ENCODE measurements at regions not wholly inside any gene's neighbourhood (a gene's known extent, or its start where the extent isn't known, plus 50 kb on each side); places are given as distances from the start of the nearest gene placed in this dataset.

DNA sequence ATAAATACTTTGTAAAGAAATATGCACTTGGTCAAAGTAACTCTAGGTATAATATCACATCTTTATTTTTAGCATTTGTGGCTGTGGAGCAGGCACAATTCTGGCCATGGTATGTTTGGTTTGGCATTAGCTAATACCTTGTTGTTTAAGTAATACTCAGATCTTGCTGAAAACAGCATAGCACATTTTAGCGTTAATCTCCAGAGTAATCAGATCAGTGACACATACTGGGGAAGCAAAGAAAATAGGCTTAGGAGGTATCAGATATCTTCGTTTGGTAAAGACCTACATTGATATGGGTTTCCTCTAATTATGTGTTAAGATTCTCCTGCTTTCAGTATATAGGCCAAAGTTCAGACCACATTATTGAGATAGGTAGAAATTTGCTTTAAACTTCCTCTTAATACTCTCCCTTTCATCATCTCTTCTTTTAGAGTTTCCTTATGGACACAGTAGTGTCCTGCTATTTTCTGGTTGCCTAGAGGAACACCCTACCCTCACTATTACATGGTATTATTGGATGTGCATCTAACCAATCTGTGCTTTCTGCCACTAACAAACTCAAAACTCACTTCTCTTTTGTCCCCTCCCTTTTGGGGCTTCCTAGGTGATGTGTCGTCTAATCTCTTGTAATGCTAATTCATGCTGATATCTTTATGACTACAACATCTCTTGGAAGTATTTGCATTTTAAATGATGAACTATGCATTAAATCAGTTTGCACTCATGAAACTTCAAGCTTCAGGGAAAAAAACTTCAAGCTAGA lies 437.3 kb upstream of the ADAMTSL1 start:
- H3K18ac ChIP-seq (ENCODE audit: low read length) = no peak overlapping the region
- no peak overlapping the region for H3K4ac ChIP-seq (ENCODE audit: low read length)
- no peak overlapping the region for H2BK120ac ChIP-seq (ENCODE audit: low read depth, low read length)
- H3K79me1 ChIP-seq (ENCODE audit: low read depth, low read length) = no peaks in the 10 kb centered on the region
- H3K4me3 ChIP-seq (ENCODE audit: low read length in 2 of 2) = no peak overlapping the region
- no peaks in the 10 kb centered on the region for H3K27me3 ChIP-seq (ENCODE audit: control insufficient read depth in 3 of 3, insufficient read depth in 3 of 3, low read depth in 1 of 3, low read length in 3 of 3)
- no peak overlapping the region for H2BK15ac ChIP-seq (ENCODE audit: low read length)
- H3K4me2 ChIP-seq (ENCODE audit: insufficient read depth, low read length, poor library complexity, severe bottlenecking) = no peak overlapping the region
- no peak overlapping the region for H2AK5ac ChIP-seq (ENCODE audit: low read depth, low read length)
- H2BK12ac ChIP-seq (ENCODE audit: low read length) = no peak overlapping the region
- no CpG with 5 or more reads among the region's 3 CpGs for WGBS, 2 donors (ENCODE audit: extremely low coverage in 2 of 2, insufficient read length in 2 of 2, insufficient replicate concordance in 1 of 2)
- H3K23ac ChIP-seq (ENCODE audit: low read depth, low read length, poor library complexity) = no peak overlapping the region
- no peak overlapping the region for H2AFZ ChIP-seq (ENCODE audit: low read length)
- H2BK5ac ChIP-seq (ENCODE audit: low read length) = no peak overlapping the region
- no peak overlapping the region for H4K91ac ChIP-seq (ENCODE audit: low read depth, low read length, poor library complexity)
- H4K8ac ChIP-seq (ENCODE audit: low read depth, low read length) = no peak overlapping the region
- H3K36me3 ChIP-seq (replicated peaks in 1 of 2; ENCODE audit: control insufficient read depth in 2 of 2, insufficient read depth in 2 of 2, low read length in 2 of 2) = no peaks in the 10 kb centered on the region
- H3K9ac ChIP-seq (ENCODE audit: low read depth, low read length, poor library complexity) = no peak overlapping the region
- no peak for DNase-seq (ENCODE audit: low spot score)
- no peak overlapping the region for H3K14ac ChIP-seq (ENCODE audit: low read length)
- no peaks in the 10 kb centered on the region for H3K9me3 ChIP-seq (replicated peaks in 1 of 2; ENCODE audit: control insufficient read depth in 2 of 2, insufficient read depth in 1 of 2, low read depth in 1 of 2, low read length in 2 of 2)
- no peaks in the 10 kb centered on the region for H3K4me1 ChIP-seq (ENCODE audit: control insufficient read depth in 2 of 2, insufficient read depth in 1 of 2, low read depth in 1 of 2, low read length in 2 of 2)
- no peak overlapping the region for H3K27ac ChIP-seq (replicated peaks; ENCODE audit: low read length)

DNA sequence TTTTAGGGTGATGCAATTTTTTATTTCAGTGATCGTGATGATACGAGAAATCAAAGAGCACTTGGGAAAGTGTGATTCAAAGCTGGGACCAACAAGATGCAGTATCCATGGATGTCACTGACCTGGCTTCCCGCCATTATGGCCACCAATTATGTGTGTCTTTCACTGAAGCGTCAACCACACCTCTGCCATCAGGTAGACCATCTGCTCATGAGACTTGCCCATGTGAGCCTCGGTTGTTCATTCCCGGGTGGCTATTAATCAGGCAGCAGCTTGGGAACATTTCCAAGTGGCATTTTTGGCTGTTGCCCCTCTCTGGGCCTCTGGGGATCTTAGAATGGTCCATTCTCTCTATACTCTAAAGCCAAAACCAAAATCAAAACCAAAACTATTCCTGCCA lies 436.0 kb upstream of the ADAMTSL1 start:
- no peak overlapping the region for H4K8ac ChIP-seq (ENCODE audit: low read depth, low read length)
- H3K23ac ChIP-seq (ENCODE audit: low read depth, low read length, poor library complexity) = no peak overlapping the region
- H3K14ac ChIP-seq (ENCODE audit: low read length) = no peak overlapping the region
- no peak overlapping the region for H3K4ac ChIP-seq (ENCODE audit: low read length)
- no peaks in the 10 kb centered on the region for H3K27me3 ChIP-seq (ENCODE audit: control insufficient read depth in 3 of 3, insufficient read depth in 3 of 3, low read depth in 1 of 3, low read length in 3 of 3)
- H2BK120ac ChIP-seq (ENCODE audit: low read depth, low read length) = no peak overlapping the region
- no CpG with 5 or more reads among the region's 6 CpGs for WGBS, 2 donors (ENCODE audit: extremely low coverage in 2 of 2, insufficient read length in 2 of 2, insufficient replicate concordance in 1 of 2)
- no peaks in the 10 kb centered on the region for H3K36me3 ChIP-seq (replicated peaks in 1 of 2; ENCODE audit: control insufficient read depth in 2 of 2, insufficient read depth in 2 of 2, low read length in 2 of 2)
- H2BK12ac ChIP-seq (ENCODE audit: low read length) = no peak overlapping the region
- no peak overlapping the region for H3K18ac ChIP-seq (ENCODE audit: low read length)
- no peak overlapping the region for H2AK5ac ChIP-seq (ENCODE audit: low read depth, low read length)
- no peak overlapping the region for H3K9ac ChIP-seq (ENCODE audit: low read depth, low read length, poor library complexity)
- H3K27ac ChIP-seq (replicated peaks; ENCODE audit: low read length) = no peak overlapping the region
- H3K4me2 ChIP-seq (ENCODE audit: insufficient read depth, low read length, poor library complexity, severe bottlenecking) = no peak overlapping the region
- no peaks in the 10 kb centered on the region for H3K79me1 ChIP-seq (ENCODE audit: low read depth, low read length)
- H3K4me1 ChIP-seq (ENCODE audit: control insufficient read depth in 2 of 2, insufficient read depth in 1 of 2, low read depth in 1 of 2, low read length in 2 of 2) = no peaks in the 10 kb centered on the region
- H2AFZ ChIP-seq (ENCODE audit: low read length) = no peak overlapping the region
- no peak overlapping the region for H4K91ac ChIP-seq (ENCODE audit: low read depth, low read length, poor library complexity)
- H3K9me3 ChIP-seq (replicated peaks in 1 of 2; ENCODE audit: control insufficient read depth in 2 of 2, insufficient read depth in 1 of 2, low read depth in 1 of 2, low read length in 2 of 2) = no peaks in the 10 kb centered on the region
- H2BK5ac ChIP-seq (ENCODE audit: low read length) = no peak overlapping the region
- H2BK15ac ChIP-seq (ENCODE audit: low read length) = no peak overlapping the region
- no peak for DNase-seq (ENCODE audit: low spot score)
- H3K4me3 ChIP-seq (ENCODE audit: low read length in 2 of 2) = no peak overlapping the region

DNA sequence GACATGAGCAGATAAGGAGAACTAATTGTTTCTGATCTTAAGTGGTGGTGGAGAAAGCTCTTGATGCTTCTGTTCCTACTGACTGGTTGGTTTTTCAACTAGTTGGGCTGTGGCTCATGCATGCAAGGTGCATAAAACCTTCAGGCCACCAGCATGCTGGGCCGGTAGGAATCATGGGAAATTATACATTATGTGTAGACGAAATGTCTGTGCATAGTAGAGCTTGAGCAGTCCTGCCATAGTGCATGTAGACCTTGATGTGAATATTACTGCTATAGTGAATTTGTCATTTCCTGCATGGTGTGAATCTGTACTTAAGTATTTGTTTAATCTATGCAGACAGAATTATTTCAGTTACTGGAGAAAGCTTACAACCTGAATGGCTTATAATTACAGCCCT lies 433.6 kb upstream of the ADAMTSL1 start:
- no peak overlapping the region for H3K18ac ChIP-seq (ENCODE audit: low read length)
- no peak overlapping the region for H3K4me3 ChIP-seq (ENCODE audit: low read length in 2 of 2)
- DNase-seq (ENCODE audit: low spot score) = no peak
- no peaks in the 10 kb centered on the region for H3K4me1 ChIP-seq (ENCODE audit: control insufficient read depth in 2 of 2, insufficient read depth in 1 of 2, low read depth in 1 of 2, low read length in 2 of 2)
- no peak overlapping the region for H4K91ac ChIP-seq (ENCODE audit: low read depth, low read length, poor library complexity)
- H3K4ac ChIP-seq (ENCODE audit: low read length) = no peak overlapping the region
- H2BK5ac ChIP-seq (ENCODE audit: low read length) = no peak overlapping the region
- H3K27me3 ChIP-seq (ENCODE audit: control insufficient read depth in 3 of 3, insufficient read depth in 3 of 3, low read depth in 1 of 3, low read length in 3 of 3) = no peaks in the 10 kb centered on the region
- no peak overlapping the region for H3K23ac ChIP-seq (ENCODE audit: low read depth, low read length, poor library complexity)
- no CpG with 5 or more reads among the region's 2 CpGs for WGBS, 2 donors (ENCODE audit: extremely low coverage in 2 of 2, insufficient read length in 2 of 2, insufficient replicate concordance in 1 of 2)
- no peak overlapping the region for H3K14ac ChIP-seq (ENCODE audit: low read length)
- no peak overlapping the region for H2AFZ ChIP-seq (ENCODE audit: low read length)
- H3K9me3 ChIP-seq (replicated peaks in 1 of 2; ENCODE audit: control insufficient read depth in 2 of 2, insufficient read depth in 1 of 2, low read depth in 1 of 2, low read length in 2 of 2) = no peaks in the 10 kb centered on the region
- H2AK5ac ChIP-seq (ENCODE audit: low read depth, low read length) = no peak overlapping the region
- H4K8ac ChIP-seq (ENCODE audit: low read depth, low read length) = no peak overlapping the region
- H3K36me3 ChIP-seq (replicated peaks in 1 of 2; ENCODE audit: control insufficient read depth in 2 of 2, insufficient read depth in 2 of 2, low read length in 2 of 2) = no peaks in the 10 kb centered on the region
- H2BK12ac ChIP-seq (ENCODE audit: low read length) = no peak overlapping the region
- no peak overlapping the region for H3K9ac ChIP-seq (ENCODE audit: low read depth, low read length, poor library complexity)
- H3K79me1 ChIP-seq (ENCODE audit: low read depth, low read length) = no peaks in the 10 kb centered on the region
- H2BK120ac ChIP-seq (ENCODE audit: low read depth, low read length) = no peak overlapping the region
- no peak overlapping the region for H3K4me2 ChIP-seq (ENCODE audit: insufficient read depth, low read length, poor library complexity, severe bottlenecking)
- H2BK15ac ChIP-seq (ENCODE audit: low read length) = no peak overlapping the region
- H3K27ac ChIP-seq (replicated peaks; ENCODE audit: low read length) = no peak overlapping the region

DNA sequence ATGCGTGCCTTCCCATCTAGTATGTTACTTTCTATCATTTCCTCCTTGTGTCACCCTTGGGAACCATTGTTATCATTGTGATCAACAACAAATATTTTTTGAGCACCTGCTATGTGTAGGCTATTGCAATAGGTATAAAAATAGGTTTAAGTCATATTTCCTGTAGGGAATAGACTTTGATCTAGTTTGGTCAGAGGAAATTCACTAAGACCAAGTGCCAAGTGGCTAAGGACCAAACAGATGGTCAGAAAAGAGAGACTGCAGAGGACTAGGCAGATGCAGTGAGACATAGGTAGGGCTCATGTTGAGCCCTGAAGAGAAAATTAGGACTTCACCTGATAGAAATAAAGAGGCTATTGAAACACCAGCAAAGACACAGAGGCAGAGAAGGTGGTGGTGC lies 430.0 kb upstream of the ADAMTSL1 start:
- Histone ChIP-seq H3K4ac (ENCODE audit: low read length) (no peak overlapping the region), H2BK12ac (ENCODE audit: low read length) (no peak overlapping the region), H2AFZ (ENCODE audit: low read length) (no peak overlapping the region), H3K14ac (ENCODE audit: low read length) (no peak overlapping the region), H3K4me1 (ENCODE audit: control insufficient read depth in 2 of 2, insufficient read depth in 1 of 2, low read depth in 1 of 2, low read length in 2 of 2) (no peaks in the 10 kb centered on the region), H2BK120ac (ENCODE audit: low read depth, low read length) (no peak overlapping the region), H2BK5ac (ENCODE audit: low read length) (no peak overlapping the region), H2BK15ac (ENCODE audit: low read length) (no peak overlapping the region), H4K91ac (ENCODE audit: low read depth, low read length, poor library complexity) (no peak overlapping the region), H3K18ac (ENCODE audit: low read length) (no peak overlapping the region), H3K36me3 (replicated peaks in 1 of 2; ENCODE audit: control insufficient read depth in 2 of 2, insufficient read depth in 2 of 2, low read length in 2 of 2) (no peaks in the 10 kb centered on the region), H3K4me3 (ENCODE audit: low read length in 2 of 2) (no peak overlapping the region), H4K8ac (ENCODE audit: low read depth, low read length) (no peak overlapping the region), H2AK5ac (ENCODE audit: low read depth, low read length) (no peak overlapping the region), H3K23ac (ENCODE audit: low read depth, low read length, poor library complexity) (no peak overlapping the region), H3K9me3 (replicated peaks in 1 of 2; ENCODE audit: control insufficient read depth in 2 of 2, insufficient read depth in 1 of 2, low read depth in 1 of 2, low read length in 2 of 2) (no peaks in the 10 kb centered on the region), H3K79me1 (ENCODE audit: low read depth, low read length) (no peaks in the 10 kb centered on the region), H3K9ac (ENCODE audit: low read depth, low read length, poor library complexity) (no peak overlapping the region), H3K27ac (replicated peaks; ENCODE audit: low read length) (no peak overlapping the region), H3K27me3 (ENCODE audit: control insufficient read depth in 3 of 3, insufficient read depth in 3 of 3, low read depth in 1 of 3, low read length in 3 of 3) (no peaks in the 10 kb centered on the region), H3K4me2 (ENCODE audit: insufficient read depth, low read length, poor library complexity, severe bottlenecking) (no peak overlapping the region)
- WGBS, 2 donors (ENCODE audit: extremely low coverage in 2 of 2, insufficient read length in 2 of 2, insufficient replicate concordance in 1 of 2) = no CpG with 5 or more reads among the region's 1 CpG
- no peak for DNase-seq (ENCODE audit: low spot score)
